NCI-H446 treated with DMSO at 0.1 percent for 48 hours (cell line): ENCODE measurements at regions not wholly inside any gene's neighbourhood (a gene's known extent, or its start where the extent isn't known, plus 50 kb on each side); places are given as distances from the start of the nearest gene placed in this dataset.
"Not testable (repeated sequence)": the region's sequence is repeated elsewhere in the genome, so short reads cannot be mapped to it uniquely, and the experiment has no call there.

Experiments used
- DNase-seq: peaks from one replicate; lab custom pipeline; 2025; lab: John Stamatoyannopoulos, UW

GRCh38 chr9:33739398-33739797 lies 56.0 kb upstream of the PRSS3 start:
- no peak for DNase-seq

DNA sequence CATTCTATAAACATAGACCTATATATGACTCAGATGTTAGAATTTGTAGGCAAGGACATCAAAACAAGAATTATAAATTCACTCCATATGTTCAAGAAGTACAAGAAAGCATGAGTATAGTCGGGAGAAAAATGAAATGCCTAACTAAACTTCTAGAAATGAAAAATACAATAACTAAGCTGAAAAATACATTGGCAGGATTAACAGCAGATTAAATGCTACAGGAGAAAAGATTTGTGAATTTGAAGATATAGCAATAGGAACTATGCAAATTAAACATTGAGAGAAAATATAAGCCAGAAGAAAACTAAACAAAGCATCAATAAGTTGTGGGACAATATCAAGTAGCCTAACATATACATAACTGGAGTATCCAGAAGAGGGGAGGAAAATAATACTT lies 55.3 kb upstream of the PRSS3 start:
- DNase-seq = no peak

GRCh38 chr9:33740958-33741357 lies 54.4 kb upstream of the PRSS3 start:
- DNase-seq = not testable (repeated sequence)

DNA sequence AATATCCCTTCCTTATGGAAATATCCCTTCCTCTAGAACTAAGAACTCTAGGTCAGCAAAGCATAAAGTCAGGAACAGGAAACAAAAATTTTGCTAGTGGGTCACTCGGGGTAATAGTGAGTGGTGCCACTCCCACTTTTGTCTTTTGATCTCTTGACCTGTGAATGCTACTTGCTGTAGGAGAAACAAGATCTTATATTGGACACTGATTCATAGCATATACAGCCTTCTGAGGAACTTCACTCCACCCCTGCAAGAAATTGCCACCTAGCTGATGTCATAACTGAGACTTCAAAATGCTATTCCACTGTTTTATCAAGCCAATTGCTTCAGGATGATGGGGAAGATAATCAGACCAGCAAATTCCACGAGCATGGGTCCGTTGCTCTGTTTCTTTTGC lies 53.3 kb upstream of the PRSS3 start:
- no peak for DNase-seq

DNA sequence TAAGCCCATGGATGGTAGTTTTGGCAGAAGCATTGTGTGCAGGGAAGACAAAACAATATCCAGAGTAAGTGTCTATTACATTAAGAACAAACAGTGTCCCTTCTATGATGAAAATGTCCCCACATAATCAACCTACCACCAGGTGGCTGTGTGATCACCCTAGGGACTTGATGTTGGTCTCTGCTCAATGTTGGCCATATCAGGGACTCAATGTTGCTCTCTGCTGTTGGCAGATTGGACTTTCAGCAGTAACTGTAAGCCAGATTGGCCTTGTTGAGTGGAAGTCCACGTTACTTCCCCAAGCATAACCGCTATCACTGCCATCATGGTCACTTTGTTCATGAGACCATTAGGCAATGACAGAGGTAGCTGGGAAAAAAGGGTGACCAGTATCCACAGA lies 52.8 kb upstream of the PRSS3 start:
- no peak for DNase-seq
